ENCODE measurements at regions not wholly inside any gene's neighbourhood (a gene's known extent, or its start where the extent isn't known, plus 50 kb on each side); places are given as distances from the start of the nearest gene placed in this dataset.

GRCh38 chr10:56547163-56547562, 186.1 kb upstream of the ZWINT start:
- TF ChIP-seq CTCF (conservative IDR thresholded peaks at IDR 0.05) (no peak), ZFX (IDR thresholded peaks at IDR 0.05) (no peak)
